ENCODE measurements at regions not wholly inside any gene's neighbourhood (a gene's known extent, or its start where the extent isn't known, plus 50 kb on each side); places are given as distances from the start of the nearest gene placed in this dataset.

DNA sequence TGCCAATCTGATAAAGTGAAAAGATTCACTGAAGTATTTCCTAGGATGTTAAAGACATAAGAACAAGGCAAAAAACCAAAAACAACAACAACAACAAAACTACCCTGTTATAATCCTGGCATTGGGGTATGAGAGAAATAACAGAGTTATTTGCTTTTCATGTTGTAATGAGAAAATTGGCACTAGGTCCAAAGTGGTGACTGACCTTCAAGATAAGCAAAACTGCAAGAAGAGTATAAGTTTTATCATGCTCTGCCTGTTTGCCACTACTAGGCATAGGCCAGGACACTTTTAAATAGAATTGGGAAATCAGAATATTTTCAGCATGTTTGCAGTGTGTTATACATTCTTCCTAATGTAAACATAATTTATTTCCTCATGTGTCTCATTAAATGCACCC, 140.1 kb upstream of the CPM start:
- H3K9me3 ChIP-seq (ENCODE audit: control insufficient read depth, insufficient read depth, low read depth, low read length) = no peaks in the 10 kb centered on the region
- no peaks in the 10 kb centered on the region for H3K36me3 ChIP-seq (ENCODE audit: control insufficient read depth in 2 of 2, insufficient read depth in 1 of 2, low read length in 2 of 2)
- CTCF ChIA-PET = no interaction called here
- H3K4me1 ChIP-seq (ENCODE audit: control insufficient read depth, insufficient read depth, low read length) = no peaks in the 10 kb centered on the region
- TF ChIP-seq, protein P1, sequence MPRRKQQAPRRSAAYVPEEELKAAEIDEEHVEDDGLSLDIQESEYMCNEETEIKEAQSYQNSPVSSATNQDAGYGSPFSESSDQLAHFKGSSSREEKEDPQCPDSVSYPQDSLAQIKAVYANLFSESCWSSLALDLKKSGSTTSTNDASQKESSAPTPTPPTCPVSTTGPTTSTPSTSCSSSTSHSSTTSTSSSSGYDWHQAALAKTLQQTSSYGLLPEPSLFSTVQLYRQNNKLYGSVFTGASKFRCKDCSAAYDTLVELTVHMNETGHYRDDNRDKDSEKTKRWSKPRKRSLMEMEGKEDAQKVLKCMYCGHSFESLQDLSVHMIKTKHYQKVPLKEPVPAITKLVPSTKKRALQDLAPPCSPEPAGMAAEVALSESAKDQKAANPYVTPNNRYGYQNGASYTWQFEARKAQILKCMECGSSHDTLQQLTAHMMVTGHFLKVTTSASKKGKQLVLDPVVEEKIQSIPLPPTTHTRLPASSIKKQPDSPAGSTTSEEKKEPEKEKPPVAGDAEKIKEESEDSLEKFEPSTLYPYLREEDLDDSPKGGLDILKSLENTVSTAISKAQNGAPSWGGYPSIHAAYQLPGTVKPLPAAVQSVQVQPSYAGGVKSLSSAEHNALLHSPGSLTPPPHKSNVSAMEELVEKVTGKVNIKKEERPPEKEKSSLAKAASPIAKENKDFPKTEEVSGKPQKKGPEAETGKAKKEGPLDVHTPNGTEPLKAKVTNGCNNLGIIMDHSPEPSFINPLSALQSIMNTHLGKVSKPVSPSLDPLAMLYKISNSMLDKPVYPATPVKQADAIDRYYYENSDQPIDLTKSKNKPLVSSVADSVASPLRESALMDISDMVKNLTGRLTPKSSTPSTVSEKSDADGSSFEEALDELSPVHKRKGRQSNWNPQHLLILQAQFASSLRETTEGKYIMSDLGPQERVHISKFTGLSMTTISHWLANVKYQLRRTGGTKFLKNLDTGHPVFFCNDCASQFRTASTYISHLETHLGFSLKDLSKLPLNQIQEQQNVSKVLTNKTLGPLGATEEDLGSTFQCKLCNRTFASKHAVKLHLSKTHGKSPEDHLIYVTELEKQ (tag by site-specific recombination; IDR thresholded peaks at IDR 0.05; ENCODE audit: borderline replicate concordance) = no peak
- TF ChIP-seq ZNF354C (tag by site-specific recombination; IDR thresholded peaks at IDR 0.05; ENCODE audit: borderline replicate concordance, low read depth) = no peak
- TF ChIP-seq ZNF501 (tag by site-specific recombination; IDR thresholded peaks at IDR 0.05) = no peak
- H3K27ac ChIP-seq (ENCODE audit: extremely low read depth, low read depth, low read length) = no peak overlapping the region
- POLR2A ChIA-PET = no interaction called here
- no peak overlapping the region for H3K4me3 ChIP-seq (ENCODE audit: low read depth, low read length)

DNA sequence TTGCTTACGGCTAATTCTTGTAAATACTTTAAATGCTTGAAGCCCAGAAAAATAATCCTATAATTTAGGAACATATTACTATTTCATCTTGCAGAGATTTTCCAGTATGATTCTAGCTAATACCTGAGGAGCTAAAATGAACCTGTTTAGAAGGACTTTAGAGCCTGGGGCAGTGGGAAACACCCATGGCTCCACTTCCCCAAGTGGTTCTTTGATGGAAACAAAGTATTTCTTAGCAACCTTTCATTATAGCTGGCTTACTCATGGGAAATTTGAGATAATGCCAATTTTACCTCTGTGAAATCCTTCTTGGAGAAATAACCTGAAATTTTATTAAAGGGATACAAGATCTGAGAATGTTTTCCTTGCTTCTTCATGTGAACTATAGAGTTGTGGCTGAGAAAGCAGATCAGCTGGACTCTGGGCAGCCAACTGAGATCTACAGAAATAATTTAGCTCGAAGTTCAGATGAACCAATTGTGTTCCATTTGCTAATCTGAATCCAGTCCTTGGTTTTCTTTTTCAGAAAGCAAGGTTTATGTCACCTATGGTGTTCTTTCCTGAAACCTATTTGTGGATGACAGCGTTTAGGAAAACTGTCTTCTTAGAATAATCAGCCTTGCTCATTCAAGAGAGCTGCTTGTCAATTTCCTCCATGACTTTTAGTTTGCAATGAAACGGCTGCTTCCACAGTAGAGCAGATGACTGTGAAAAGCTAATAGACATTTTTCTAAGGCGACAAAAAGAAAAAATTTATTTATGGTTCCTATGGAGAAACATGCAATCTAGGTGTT, 141.8 kb upstream of the CPM start:
- ChIA-PET CTCF (interaction anchor here (0.5 to 0.6 kb wide), 2 partner anchors 22 to 95 kb away, joined by 3 read pairs; no protein-coding TSS in a partner anchor), POLR2A (no interaction called here)
- H3K27ac ChIP-seq (ENCODE audit: extremely low read depth, low read depth, low read length) = no peak overlapping the region
- no peaks in the 10 kb centered on the region for H3K36me3 ChIP-seq (ENCODE audit: control insufficient read depth in 2 of 2, insufficient read depth in 1 of 2, low read length in 2 of 2)
- H3K9me3 ChIP-seq (ENCODE audit: control insufficient read depth, insufficient read depth, low read depth, low read length) = no peaks in the 10 kb centered on the region
- H3K4me3 ChIP-seq (ENCODE audit: low read depth, low read length) = no peak overlapping the region
- H3K4me1 ChIP-seq (ENCODE audit: control insufficient read depth, insufficient read depth, low read length) = no peaks in the 10 kb centered on the region
- TF ChIP-seq PRDM1 (tag by site-specific recombination; IDR thresholded peaks at IDR 0.05) (no peak), ZNF658 (tag by site-specific recombination; IDR thresholded peaks at IDR 0.05) (no peak), ZNF302 (tag by site-specific recombination; IDR thresholded peaks at IDR 0.05; ENCODE audit: low read depth) (no peak), ZNF501 (tag by site-specific recombination; IDR thresholded peaks at IDR 0.05) (no peak), MYNN (tag by site-specific recombination; IDR thresholded peaks at IDR 0.05; ENCODE audit: borderline replicate concordance) (no peak), ZNF670 (tag by site-specific recombination; IDR thresholded peaks at IDR 0.05; ENCODE audit: low read depth) (no peak), ZNF211 (tag by site-specific recombination; IDR thresholded peaks at IDR 0.05; ENCODE audit: low read depth) (no peak), TRIM28 (IDR thresholded peaks at IDR 0.05; ENCODE audit: borderline replicate concordance, low read length) (no peak), SP3 (tag by site-specific recombination; IDR thresholded peaks at IDR 0.05) (no peak), KLF1 (tag by site-specific recombination; IDR thresholded peaks at IDR 0.05) (no peak), ZNF16 (tag by site-specific recombination; IDR thresholded peaks at IDR 0.05; ENCODE audit: low read depth) (no peak), ZNF548 (tag by site-specific recombination; IDR thresholded peaks at IDR 0.05) (no peak), ZNF426 (tag by site-specific recombination; IDR thresholded peaks at IDR 0.05) (no peak), ZNF223 (tag by site-specific recombination; IDR thresholded peaks at IDR 0.05) (no peak), ZNF24 (tag by site-specific recombination; IDR thresholded peaks at IDR 0.05) (no peak), ZNF140 (tag by site-specific recombination; IDR thresholded peaks at IDR 0.05) (no peak)
- TF ChIP-seq, protein P2, sequence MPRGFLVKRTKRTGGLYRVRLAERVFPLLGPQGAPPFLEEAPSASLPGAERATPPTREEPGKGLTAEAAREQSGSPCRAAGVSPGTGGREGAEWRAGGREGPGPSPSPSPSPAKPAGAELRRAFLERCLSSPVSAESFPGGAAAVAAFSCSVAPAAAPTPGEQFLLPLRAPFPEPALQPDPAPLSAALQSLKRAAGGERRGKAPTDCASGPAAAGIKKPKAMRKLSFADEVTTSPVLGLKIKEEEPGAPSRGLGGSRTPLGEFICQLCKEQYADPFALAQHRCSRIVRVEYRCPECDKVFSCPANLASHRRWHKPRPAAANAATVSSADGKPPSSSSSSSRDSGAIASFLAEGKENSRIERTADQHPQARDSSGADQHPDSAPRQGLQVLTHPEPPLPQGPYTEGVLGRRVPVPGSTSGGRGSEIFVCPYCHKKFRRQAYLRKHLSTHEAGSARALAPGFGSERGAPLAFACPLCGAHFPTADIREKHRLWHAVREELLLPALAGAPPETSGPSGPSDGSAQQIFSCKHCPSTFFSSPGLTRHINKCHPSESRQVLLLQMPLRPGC (tag by site-specific recombination; IDR thresholded peaks at IDR 0.05) = no peak
- TF ChIP-seq, protein P3, sequence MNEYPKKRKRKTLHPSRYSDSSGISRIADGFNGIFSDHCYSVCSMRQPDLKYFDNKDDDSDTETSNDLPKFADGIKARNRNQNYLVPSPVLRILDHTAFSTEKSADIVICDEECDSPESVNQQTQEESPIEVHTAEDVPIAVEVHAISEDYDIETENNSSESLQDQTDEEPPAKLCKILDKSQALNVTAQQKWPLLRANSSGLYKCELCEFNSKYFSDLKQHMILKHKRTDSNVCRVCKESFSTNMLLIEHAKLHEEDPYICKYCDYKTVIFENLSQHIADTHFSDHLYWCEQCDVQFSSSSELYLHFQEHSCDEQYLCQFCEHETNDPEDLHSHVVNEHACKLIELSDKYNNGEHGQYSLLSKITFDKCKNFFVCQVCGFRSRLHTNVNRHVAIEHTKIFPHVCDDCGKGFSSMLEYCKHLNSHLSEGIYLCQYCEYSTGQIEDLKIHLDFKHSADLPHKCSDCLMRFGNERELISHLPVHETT (tag by site-specific recombination; IDR thresholded peaks at IDR 0.05) = no peak
- TF ChIP-seq, protein P4, sequence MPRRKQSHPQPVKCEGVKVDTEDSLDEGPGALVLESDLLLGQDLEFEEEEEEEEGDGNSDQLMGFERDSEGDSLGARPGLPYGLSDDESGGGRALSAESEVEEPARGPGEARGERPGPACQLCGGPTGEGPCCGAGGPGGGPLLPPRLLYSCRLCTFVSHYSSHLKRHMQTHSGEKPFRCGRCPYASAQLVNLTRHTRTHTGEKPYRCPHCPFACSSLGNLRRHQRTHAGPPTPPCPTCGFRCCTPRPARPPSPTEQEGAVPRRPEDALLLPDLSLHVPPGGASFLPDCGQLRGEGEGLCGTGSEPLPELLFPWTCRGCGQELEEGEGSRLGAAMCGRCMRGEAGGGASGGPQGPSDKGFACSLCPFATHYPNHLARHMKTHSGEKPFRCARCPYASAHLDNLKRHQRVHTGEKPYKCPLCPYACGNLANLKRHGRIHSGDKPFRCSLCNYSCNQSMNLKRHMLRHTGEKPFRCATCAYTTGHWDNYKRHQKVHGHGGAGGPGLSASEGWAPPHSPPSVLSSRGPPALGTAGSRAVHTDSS (tag by site-specific recombination; IDR thresholded peaks at IDR 0.05) = no peak
- TF ChIP-seq, protein P5, sequence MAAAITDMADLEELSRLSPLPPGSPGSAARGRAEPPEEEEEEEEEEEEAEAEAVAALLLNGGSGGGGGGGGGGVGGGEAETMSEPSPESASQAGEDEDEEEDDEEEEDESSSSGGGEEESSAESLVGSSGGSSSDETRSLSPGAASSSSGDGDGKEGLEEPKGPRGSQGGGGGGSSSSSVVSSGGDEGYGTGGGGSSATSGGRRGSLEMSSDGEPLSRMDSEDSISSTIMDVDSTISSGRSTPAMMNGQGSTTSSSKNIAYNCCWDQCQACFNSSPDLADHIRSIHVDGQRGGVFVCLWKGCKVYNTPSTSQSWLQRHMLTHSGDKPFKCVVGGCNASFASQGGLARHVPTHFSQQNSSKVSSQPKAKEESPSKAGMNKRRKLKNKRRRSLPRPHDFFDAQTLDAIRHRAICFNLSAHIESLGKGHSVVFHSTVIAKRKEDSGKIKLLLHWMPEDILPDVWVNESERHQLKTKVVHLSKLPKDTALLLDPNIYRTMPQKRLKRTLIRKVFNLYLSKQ (tag by site-specific recombination; IDR thresholded peaks at IDR 0.05; ENCODE audit: borderline replicate concordance) = no peak

Data from HEK293 (cell line).